Heart left ventricle (tissue), 16 donors: ENCODE measurements at regions not wholly inside any gene's neighbourhood (a gene's known extent, or its start where the extent isn't known, plus 50 kb on each side); places are given as distances from the start of the nearest gene placed in this dataset.

Source experiments
- ATAC-seq, 4 donors: fragments of 200-7000 bp; cut with Tn5 transposase; one replicate each; pipeline ENCODE4 v1.9.1; 2020 to 2022; ENCODE audit warnings: moderate library complexity in 4 of 4, mild to moderate bottlenecking in 3 of 4, moderate number of reproducible peaks in 1 of 4
- DNase-seq, 5 donors: peaks; one replicate each; pipeline ENCODE4 v3.0.0-alpha.2; 2020
- H3K27ac ChIP-seq, 12 donors: fragments of 200-600 bp; sonication (generic) in 4 of 12; one replicate each; pipeline versions ENCODE4 v1.5.0 to v1.8.0; 2016 to 2022; ENCODE audit warnings: mild to moderate bottlenecking in 2 of 12
- H3K27me3 ChIP-seq, 9 donors: fragments of 200-600 bp; sonication (generic) in 2 of 9; one replicate each; pipeline versions ENCODE4 v1.5.1 to v1.8.0; 2016 to 2022; ENCODE audit warnings: mild to moderate bottlenecking in 3 of 9
- H3K36me3 ChIP-seq, 9 donors: fragments of 200-600 bp; sonication (generic) in 2 of 9; one replicate each; pipeline versions ENCODE4 v1.5.0 to v1.8.0; 2018 to 2022; ENCODE audit warnings: mild to moderate bottlenecking in 2 of 9
- H3K4me1 ChIP-seq, 12 donors: fragments of 200-600 bp; sonication (generic) in 4 of 12; one replicate each; pipeline versions ENCODE4 v1.5.0 to v1.8.0; 2016 to 2022; ENCODE audit warnings: mild to moderate bottlenecking in 3 of 12
- H3K4me3 ChIP-seq, 12 donors: fragments of 200-600 bp; sonication (generic) in 4 of 12; one replicate each; pipeline versions ENCODE4 v1.5.0 to v1.8.0; 2017 to 2022; ENCODE audit warnings: mild to moderate bottlenecking in 9 of 12, moderate library complexity in 4 of 12
- H3K9me3 ChIP-seq, 12 donors: fragments of 200-600 bp; sonication (generic) in 4 of 12; one replicate each; pipeline versions ENCODE4 v1.5.0 to v1.8.0; 2016 to 2022; ENCODE audit warnings: mild to moderate bottlenecking in 1 of 12
- CTCF ChIP-seq, 12 donors: fragments of 200-600 bp; sonication (generic) in 4 of 12; IDR thresholded peaks; one replicate each; pipeline versions ENCODE4 v1.5.0 to v1.8.0; 2018 to 2022; ENCODE audit warnings: antibody characterized with exemption in 12 of 12, mild to moderate bottlenecking in 5 of 12
- POLR2A ChIP-seq, 2 donors: fragments of 450-650 bp; IDR thresholded peaks; one replicate each; pipeline ENCODE4 v1.6.1; 2017; ENCODE audit warnings: antibody characterized with exemption in 2 of 2, mild to moderate bottlenecking in 2 of 2, moderate library complexity in 2 of 2
- WGBS, 4 donors: extraction: QIAGEN DNeasy Blood & Tissue Kit in 2 of 4; methylation state at CpG; one replicate each; pipeline versions ENCODE4 v1.1.5 to v1.1.7; 2013 to 2018; 5-methylcytosine and 5-hydroxymethylcytosine counted together
- intact Hi-C, 10 donors: fragments of 100-400 bp; cut with DNase I; formaldehyde crosslinking; loops; one replicate each; pipeline versions ENCODE4 v1.11.1 to v1.14.2; 2022
- donor health status: ischemic (EF 13 %, LVEDD 7.1; RV severe dilation, severe dysfunction).
- donor health status: healthy with polysubstance abuse.
- donor health status: DM: no; HTN: yes; CAD: no.
- donor health status: DM: no; HTN: no; CAD: no.
- donor health status: ischemic (EF 25% LVEDD 6.9; RV normal size, moderate dysfunction).
- donor health status: ischemic (EF 25% LVEDD 5.7; RV mildly dilated, moderate dysfunction).
- donor health status: healthy.
- donor health status: DM: yes; HTN: yes; CAD: no.
- donor health status: ischemic (EF 35%, LVEDD 5.7; RV mildly dilated, moderate dysfunction).
- donor health status: nonischemic (EF 11% LVEDD 7.7; RV severe dilation, severe dysfunction).
- donor health status: DM: yes; HTN: yes; CAD: no.
- donor health status: PGD.
- donor health status: ischemic (EF 29% LVEDD 5.4; RV normal size, mild dysfunction).
- donor health status: nonischemic (EF 23%, LVEDD 6.1; RV moderate dilation, normal function).

- Histone ChIP-seq H3K4me3 (no peak overlapping the region), H3K4me1 (no peaks in the 10 kb centered on the region), H3K27me3 (no peaks in the 10 kb centered on the region), H3K36me3 (no peaks in the 10 kb centered on the region), H3K9me3 (no peaks in the 10 kb centered on the region), H3K27ac (no peak overlapping the region)
- TF ChIP-seq CTCF (IDR thresholded peaks at IDR 0.05): no peak
- TF ChIP-seq POLR2A (IDR thresholded peaks at IDR 0.05): no peak
- ATAC-seq: no peak
- no peak for DNase-seq
- WGBS, 4 donors: 59 to 77% (median 72%) methylated on average over 4 to 5 of the region's 5 CpGs
- intact Hi-C loops: no loop called here
Measured at GRCh38 chr2:117613101-117613500, 201.4 kb upstream of the DDX18 start.

- no peak for DNase-seq
- H3K27ac ChIP-seq: no peak overlapping the region
- no peak for ATAC-seq
- TF ChIP-seq CTCF (IDR thresholded peaks at IDR 0.05) (no peak), POLR2A (IDR thresholded peaks at IDR 0.05) (no peak)
- no peak overlapping the region for H3K4me3 ChIP-seq
- H3K27me3 ChIP-seq: no peaks in the 10 kb centered on the region
- 80 to 92% (median 87%) methylated on average over 5 of the region's 5 CpGs for WGBS, 4 donors
- H3K36me3 ChIP-seq: no peaks in the 10 kb centered on the region
- H3K4me1 ChIP-seq: no peaks in the 10 kb centered on the region
- intact Hi-C loops: no loop called here
- H3K9me3 ChIP-seq: no peaks in the 10 kb centered on the region
Measured at GRCh38 chr2:117614296-117614695, 200.2 kb upstream of the DDX18 start.

- intact Hi-C loops: no loop called here
- no peaks in the 10 kb centered on the region for H3K36me3 ChIP-seq
- no peaks in the 10 kb centered on the region for H3K4me1 ChIP-seq
- ATAC-seq (no peak), DNase-seq (no peak)
- no peaks in the 10 kb centered on the region for H3K27me3 ChIP-seq
- WGBS, 4 donors: 62 to 67% (median 64%) methylated on average over 1 of the region's 1 CpG
- H3K9me3 ChIP-seq: no peaks in the 10 kb centered on the region
- TF ChIP-seq POLR2A (IDR thresholded peaks at IDR 0.05) (no peak), CTCF (IDR thresholded peaks at IDR 0.05) (no peak)
- H3K4me3 ChIP-seq: no peak overlapping the region
- no peak overlapping the region for H3K27ac ChIP-seq
Measured at GRCh38 chr2:117614823-117615534, 199.5 kb upstream of the DDX18 start.

- Histone ChIP-seq H3K4me3 (no peak overlapping the region), H3K4me1 (no peaks in the 10 kb centered on the region), H3K36me3 (no peaks in the 10 kb centered on the region), H3K27ac (no peak overlapping the region), H3K27me3 (peaks cover 0 to 3% (median 0%) of the 10 kb centered on the region in 9 donors), H3K9me3 (no peaks in the 10 kb centered on the region)
- WGBS, 4 donors: 80 to 88% (median 84%) methylated on average over 2 of the region's 2 CpGs
- DNase-seq: no peak
- no peak for ATAC-seq
- intact Hi-C loops: no loop called here
- TF ChIP-seq POLR2A (IDR thresholded peaks at IDR 0.05) (no peak), CTCF (IDR thresholded peaks at IDR 0.05) (no peak)
Measured at GRCh38 chr2:117618607-117619006, 195.9 kb upstream of the DDX18 start.
